HCT116 (cell line): ENCODE measurements at regions not wholly inside any gene's neighbourhood (a gene's known extent, or its start where the extent isn't known, plus 50 kb on each side); places are given as distances from the start of the nearest gene placed in this dataset.
A peak's percentile ranks its signal among the peaks of the same experiment; 100 is the strongest.

Source experiments
- ATAC-seq: fragments of 200-7000 bp; cut with Tn5 transposase; 2 replicates; pipeline ENCODE4 v1.9.1; 2020; ENCODE audit warnings: mild to moderate bottlenecking, moderate library complexity
- BruUV-seq: library from RNA; stranded (reverse); fragments of 400-500 nt; replicated peaks from 2 replicates; lab custom pipeline; 2021; lab: Mats Ljungman, UMichigan
- CTCF ChIA-PET: fragments of 300-600 bp; sonication (Branson Sonifier 250); formaldehyde crosslinking; loops from one replicate; lab custom pipeline; 2021; ENCODE audit warnings: antibody characterized with exemption; lab: Charles Lee
- POLR2A ChIA-PET: fragments of 300-600, 350-600 bp; sonication (Branson Sonifier 250); formaldehyde crosslinking; loops from one replicate; lab custom pipeline; 2021; ENCODE audit warnings: antibody characterized with exemption; lab: Charles Lee
- RAD21 ChIA-PET, 2 experiments: fragments of 300-600 bp; sonication (Branson Sonifier 250); formaldehyde crosslinking; loops; one replicate each; lab custom pipeline; 2023; ENCODE audit warnings: low total read pairs in 2 of 2; ENCODE audit not compliant: uncharacterized antibody in 2 of 2, unreplicated experiment in 2 of 2, low non-redundant PET in 1 of 2; lab: Charles Lee
- DNase-seq: peaks from one replicate; pipeline ENCODE4 v3.0.0-alpha.2; 2010; ENCODE audit warnings: low read depth, low spot score
- H2AFZ ChIP-seq: fragments of 200-600 bp; shearing (Covaris generic), sonication (generic); 2 replicates; pipeline ENCODE4 v1.6.1; 2017; ENCODE audit warnings: low read depth, mixed run types, mixed read lengths, antibody characterized with exemption, low read length; ENCODE audit not compliant: poor library complexity, severe bottlenecking
- H3K27ac ChIP-seq: 2 replicates; pipeline ENCODE4 v1.5.1; 2012; ENCODE audit warnings: low read depth, low read length
- H3K27me3 ChIP-seq: fragments of 200-600 bp; sonication (generic); 2 replicates; pipeline ENCODE4 v1.6.1; 2016; ENCODE audit warnings: mixed run types, low read length, mixed read lengths; ENCODE audit not compliant: insufficient read depth
- H3K36me3 ChIP-seq, 2 experiments: fragments of 200-500 bp in 1 of 2; fragments of 200-600 bp in 1 of 2; sonication (Bioruptor generic) in 1 of 2; sonication (generic) in 1 of 2; 2 replicates each; pipeline versions ENCODE4 v1.5.1 to v1.6.1; 2014 to 2016; ENCODE audit warnings: low read length in 2 of 2, inconsistent platforms in 1 of 2, mixed read lengths in 1 of 2, mixed run types in 1 of 2; ENCODE audit not compliant: insufficient read depth in 2 of 2, control insufficient read depth in 1 of 2
- H3K4me1 ChIP-seq, 2 experiments: fragments of 200-600 bp in 1 of 2; sonication (generic) in 1 of 2; 2 replicates each; pipeline versions ENCODE4 v1.5.1 to v1.6.1; 2012 to 2017; ENCODE audit warnings: low read length in 2 of 2, inconsistent platforms in 1 of 2, mild to moderate bottlenecking in 1 of 2, mixed read lengths in 1 of 2, mixed run types in 1 of 2, moderate library complexity in 1 of 2; ENCODE audit not compliant: insufficient read depth in 2 of 2, control insufficient read depth in 1 of 2
- H3K4me2 ChIP-seq: fragments of 200-600 bp; sonication (generic); 2 replicates; pipeline ENCODE4 v1.6.1; 2017; ENCODE audit warnings: mixed run types, low read length, mixed read lengths
- H3K4me3 ChIP-seq, 2 experiments: fragments of 200-600 bp in 1 of 2; sonication (generic) in 1 of 2; replicated peaks in 1 of 2; 2 replicates each; pipeline ENCODE4 v1.5.1; 2011 to 2016; ENCODE audit warnings: low read length in 2 of 2, control low read depth in 1 of 2, low read depth in 1 of 2, mild to moderate bottlenecking in 1 of 2, mixed read lengths in 1 of 2, mixed run types in 1 of 2
- H3K79me2 ChIP-seq: fragments of 200-600 bp; sonication (generic); 2 replicates; pipeline ENCODE4 v1.6.1; 2017; ENCODE audit warnings: mild to moderate bottlenecking, mixed run types, low read length, moderate library complexity, mixed read lengths; ENCODE audit not compliant: insufficient read depth
- H3K9ac ChIP-seq: fragments of 200-600 bp; sonication (generic); 2 replicates; pipeline ENCODE4 v1.6.1; 2016; ENCODE audit warnings: low read length, mixed read lengths
- H3K9me2 ChIP-seq: fragments of 200-600 bp; sonication (generic), shearing (Covaris generic); 2 replicates; pipeline ENCODE4 v1.6.1; 2017; ENCODE audit warnings: mixed run types, mild to moderate bottlenecking, moderate library complexity; ENCODE audit not compliant: insufficient read depth
- H3K9me3 ChIP-seq, 2 experiments: fragments of 200-500 bp in 1 of 2; fragments of 200-600 bp in 1 of 2; sonication (Bioruptor generic) in 1 of 2; sonication (generic) in 1 of 2; 2 replicates each; pipeline ENCODE4 v1.6.1; 2014 to 2017; ENCODE audit warnings: low read length in 2 of 2, mixed read lengths in 2 of 2, inconsistent platforms in 1 of 2, low read depth in 1 of 2, mild to moderate bottlenecking in 1 of 2, mixed run types in 1 of 2, moderate library complexity in 1 of 2; ENCODE audit not compliant: control insufficient read depth in 1 of 2, insufficient read depth in 1 of 2
- H4K20me1 ChIP-seq: fragments of 200-600 bp; sonication (generic), shearing (Covaris generic); 2 replicates; pipeline ENCODE4 v1.6.1; 2017; ENCODE audit warnings: mixed run types, mild to moderate bottlenecking, moderate library complexity; ENCODE audit not compliant: insufficient read depth
- CTCF ChIP-seq, 3 experiments: fragments of 200-600 bp in 1 of 3; sonication (generic) in 1 of 3; IDR thresholded peaks in 2 of 3; conservative IDR thresholded peaks in 1 of 3; 2 replicates each; pipeline ENCODE4 v1.5.1; 2012 to 2017; ENCODE audit warnings: low read depth in 2 of 3, low read length in 2 of 3, antibody characterized with exemption in 1 of 3, borderline replicate concordance in 1 of 3, control low read depth in 1 of 3, mild to moderate bottlenecking in 1 of 3, mixed read lengths in 1 of 3, mixed run types in 1 of 3, moderate library complexity in 1 of 3; ENCODE audit not compliant: insufficient read depth in 1 of 3
- EZH2phosphoT487 ChIP-seq: fragments of 200-600 bp; IDR thresholded peaks from 2 replicates; pipeline ENCODE4 v1.6.1; 2018; ENCODE audit warnings: antibody characterized with exemption, borderline replicate concordance
- FOSL1 ChIP-seq: IDR thresholded peaks from 2 replicates; pipeline ENCODE4 v1.6.1; 2012; ENCODE audit warnings: low read depth
- MAX ChIP-seq: IDR thresholded peaks from 2 replicates; pipeline ENCODE4 v1.6.1; 2012
- SP1 ChIP-seq: IDR thresholded peaks from 2 replicates; pipeline ENCODE4 v1.6.1; 2012; ENCODE audit warnings: low read depth
- ZNF274 ChIP-seq: fragments of 200-500 bp; sonication (Bioruptor generic); IDR thresholded peaks from 2 replicates; pipeline ENCODE4 v1.6.1; 2014; ENCODE audit warnings: mild to moderate bottlenecking, low read depth, low read length, inconsistent platforms
- intact Hi-C: fragments of 100-400 bp; cut with micrococcal nuclease; formaldehyde crosslinking; loops from 2 replicates; pipeline ENCODE4 v1.10.0; 2022

GRCh38 chr16:85391769-85392583, 221.1 kb upstream of the GSE1 start:
- POLR2A ChIA-PET, result no interaction called here
- CTCF ChIA-PET, result interaction anchor here (1.0 to 4.1 kb wide), 8 partner anchors 19 to 224 kb away, joined by 3 to 21 read pairs (median 6); no protein-coding TSS in a partner anchor
- no peak for TF ChIP-seq EZH2phosphoT487
- TF ChIP-seq MAX, result no peak
- 0 out of 6 replicates have a peak, but pooled peaks of 1 of the 3 experiments have one; percentile 9 for TF ChIP-seq CTCF (IDR thresholded peaks at IDR 0.05 in 2 of 3, conservative IDR thresholded peaks at IDR 0.05 in 1 of 3; ENCODE audit: borderline replicate concordance in 1 of 3, insufficient read depth in 1 of 3, low read depth in 2 of 3, low read length in 2 of 3)
- no peak for TF ChIP-seq SP1
- no peak for TF ChIP-seq FOSL1
- no peak for TF ChIP-seq ZNF274
- H3K9ac ChIP-seq, result no peak overlapping the region
- no peaks in the 10 kb centered on the region for H3K27me3 ChIP-seq
- ATAC-seq (no peak), DNase-seq (no peak)
- no peak overlapping the region for H3K4me2 ChIP-seq
- H3K9me3 ChIP-seq, result no peaks in the 10 kb centered on the region
- RAD21 ChIA-PET, result interaction anchor here (0.6 to 1.4 kb wide), 2 partner anchors 19 to 335 kb away, joined by 3 read pairs; no protein-coding TSS in a partner anchor
- intact Hi-C loops, result loop anchor here (10.0 kb wide), 1 partner anchor 277 kb away; the partner anchor contains the start of gene CIBAR2
- no TSS peak for BruUV-seq
- H3K79me2 ChIP-seq, result no peaks in the 10 kb centered on the region
- H4K20me1 ChIP-seq, result no peaks in the 10 kb centered on the region
- no peaks in the 10 kb centered on the region for H3K9me2 ChIP-seq
- H3K27ac ChIP-seq, result no peak overlapping the region
- no peak overlapping the region for H3K4me3 ChIP-seq
- H3K36me3 ChIP-seq, result no peaks in the 10 kb centered on the region
- H3K4me1 ChIP-seq, result peaks cover 50 to 60% of the 10 kb centered on the region in 2 experiments
- H2AFZ ChIP-seq, result no peak overlapping the region
